Uterus (tissue), 3 donors: ENCODE measurements at regions not wholly inside any gene's neighbourhood (a gene's known extent, or its start where the extent isn't known, plus 50 kb on each side); places are given as distances from the start of the nearest gene placed in this dataset.
"Not testable (repeated sequence)": the region's sequence is repeated elsewhere in the genome, so short reads cannot be mapped to it uniquely, and the experiment has no call there.

Source experiments
- DNase-seq, 2 donors: peaks; one replicate each; pipeline ENCODE4 v3.0.0-alpha.2; 2019 to 2020
- H3K27ac ChIP-seq, 2 donors: fragments of 200-600 bp; sonication (generic); 1 replicate in 1 of 2; 2 replicates in 1 of 2; pipeline ENCODE4 v1.5.1; 2016 to 2018
- H3K27me3 ChIP-seq, 2 donors: fragments of 200-600 bp; sonication (generic); one replicate each; pipeline ENCODE4 v1.5.1; 2018 to 2019; ENCODE audit warnings: control low read depth in 1 of 2
- H3K36me3 ChIP-seq, 2 donors: fragments of 200-600 bp; sonication (generic); one replicate each; pipeline ENCODE4 v1.5.1; 2019; ENCODE audit warnings: control low read depth in 1 of 2
- H3K4me1 ChIP-seq, 2 donors: fragments of 200-600 bp; sonication (generic); one replicate each; pipeline ENCODE4 v1.5.1; 2018 to 2019; ENCODE audit warnings: control low read depth in 1 of 2
- H3K4me3 ChIP-seq, 2 donors: fragments of 200-600 bp; sonication (generic); 1 replicate in 1 of 2; 2 replicates in 1 of 2; pipeline ENCODE4 v1.5.1; 2018 to 2019; ENCODE audit warnings: mild to moderate bottlenecking in 1 of 2
- H3K9me3 ChIP-seq, 2 donors: fragments of 200-600 bp; sonication (generic); one replicate each; pipeline ENCODE4 v1.5.1; 2019; ENCODE audit warnings: control low read depth in 1 of 2
- CTCF ChIP-seq, 4 experiments: fragments of 200-600 bp in 2 of 4; fragments of 450-650 bp in 2 of 4; sonication (generic) in 2 of 4; IDR thresholded peaks; one replicate each; pipeline ENCODE4 v1.5.1; 2016 to 2019; ENCODE audit warnings: antibody characterized with exemption in 4 of 4, mild to moderate bottlenecking in 2 of 4, moderate library complexity in 1 of 4
- POLR2A ChIP-seq, 2 donors: fragments of 450-650 bp; IDR thresholded peaks; one replicate each; pipeline ENCODE4 v1.6.1; 2016; ENCODE audit warnings: antibody characterized with exemption in 2 of 2, mild to moderate bottlenecking in 1 of 2, moderate library complexity in 1 of 2
- intact Hi-C: fragments of 100-400 bp; cut with DNase I; formaldehyde crosslinking; loops from one replicate; pipeline ENCODE4 v1.15.1; 2023; ENCODE audit warnings: low total_unique reads
- donor health status: DM: yes; HTN: yes; CAD: no.

- Histone ChIP-seq H3K9me3 (no peaks in the 10 kb centered on the region), H3K36me3 (no peaks in the 10 kb centered on the region), H3K27me3 (no peaks in the 10 kb centered on the region), H3K4me3 (no peak overlapping the region), H3K4me1 (no peaks in the 10 kb centered on the region), H3K27ac (no peak overlapping the region)
- DNase-seq, result no peak
- TF ChIP-seq CTCF (IDR thresholded peaks at IDR 0.05) (no peak), POLR2A (IDR thresholded peaks at IDR 0.05) (no peak)
- intact Hi-C loops, result no loop called here
These were observed 431.0 kb downstream of the SMARCA1 start for GRCh38 chrX:129092242-129092641.

GRCh38 chrX:129091097-129091496 lies 432.2 kb downstream of the SMARCA1 start:
- no peak for DNase-seq
- Histone ChIP-seq H3K27me3 (no peaks in the 10 kb centered on the region), H3K4me3 (no peak overlapping the region), H3K9me3 (no peaks in the 10 kb centered on the region), H3K27ac (no peak overlapping the region), H3K4me1 (no peaks in the 10 kb centered on the region), H3K36me3 (no peaks in the 10 kb centered on the region)
- intact Hi-C loops, result no loop called here
- TF ChIP-seq CTCF (IDR thresholded peaks at IDR 0.05), result no peak
- no peak for TF ChIP-seq POLR2A (IDR thresholded peaks at IDR 0.05)

- no peak overlapping the region for H3K4me3 ChIP-seq
- H3K9me3 ChIP-seq, result no peaks in the 10 kb centered on the region
- H3K36me3 ChIP-seq, result no peaks in the 10 kb centered on the region
- intact Hi-C loops, result no loop called here
- H3K4me1 ChIP-seq, result no peaks in the 10 kb centered on the region
- TF ChIP-seq CTCF (IDR thresholded peaks at IDR 0.05) (no peak), POLR2A (IDR thresholded peaks at IDR 0.05) (no peak)
- H3K27me3 ChIP-seq, result no peaks in the 10 kb centered on the region
- no peak for DNase-seq
- no peak overlapping the region for H3K27ac ChIP-seq
These were observed 436.5 kb downstream of the SMARCA1 start for GRCh38 chrX:129086802-129087201.

- DNase-seq, H3K36me3 ChIP-seq, intact Hi-C loops, H3K27ac ChIP-seq, H3K4me3 ChIP-seq, H3K27me3 ChIP-seq, H3K9me3 ChIP-seq, H3K4me1 ChIP-seq: not testable (repeated sequence)
These were observed 439.0 kb downstream of the SMARCA1 start for GRCh38 chrX:129084291-129084690.

- Histone ChIP-seq H3K27me3 (no peaks in the 10 kb centered on the region), H3K9me3 (no peaks in the 10 kb centered on the region), H3K36me3 (no peaks in the 10 kb centered on the region), H3K4me3 (no peak overlapping the region), H3K4me1 (no peaks in the 10 kb centered on the region), H3K27ac (no peak overlapping the region)
- no peak for DNase-seq
- no peak for TF ChIP-seq CTCF (IDR thresholded peaks at IDR 0.05)
- no peak for TF ChIP-seq POLR2A (IDR thresholded peaks at IDR 0.05)
- intact Hi-C loops, result no loop called here
These were observed 445.7 kb downstream of the SMARCA1 start for GRCh38 chrX:129077424-129078170.

GRCh38 chrX:129071390-129071789 lies 451.9 kb downstream of the SMARCA1 start:
- intact Hi-C loops, result no loop called here
- Histone ChIP-seq H3K36me3 (no peaks in the 10 kb centered on the region), H3K27ac (no peak overlapping the region), H3K9me3 (no peaks in the 10 kb centered on the region), H3K27me3 (no peaks in the 10 kb centered on the region), H3K4me1 (no peaks in the 10 kb centered on the region), H3K4me3 (no peak overlapping the region)
- TF ChIP-seq POLR2A (IDR thresholded peaks at IDR 0.05) (no peak), CTCF (IDR thresholded peaks at IDR 0.05) (no peak)
- no peak for DNase-seq
